Keratinocyte (primary cell): ENCODE measurements at regions not wholly inside any gene's neighbourhood (a gene's known extent, or its start where the extent isn't known, plus 50 kb on each side); places are given as distances from the start of the nearest gene placed in this dataset.

ENCODE experiments used
- DNase-seq: peaks from one replicate; pipeline ENCODE4 v3.0.0-alpha.2; 2011; ENCODE audit warnings: low read depth, missing footprints, low spot score
- FAIRE-seq: peaks from 2 replicates; lab custom pipeline; 2011; peaks lifted over from hg19 to GRCh38; lab: Jason Lieb, UNC
- H2AFZ ChIP-seq: 2 replicates; pipeline ENCODE4 v1.6.0; 2012; ENCODE audit warnings: low read length, control low read depth, inconsistent platforms; ENCODE audit not compliant: control insufficient read depth
- H3K27ac ChIP-seq: 2 replicates; pipeline ENCODE4 v1.5.1; 2011; ENCODE audit warnings: low read length; ENCODE audit not compliant: control insufficient read depth, insufficient read depth
- H3K27me3 ChIP-seq: 3 replicates; pipeline ENCODE4 v1.6.0; 2011; ENCODE audit warnings: low read length; ENCODE audit not compliant: control insufficient read depth, insufficient read depth; ENCODE audit errors: extremely low read depth
- H3K36me3 ChIP-seq, 2 experiments: 2 replicates in 1 of 2; 3 replicates in 1 of 2; pipeline ENCODE4 v1.5.1; 2011; ENCODE audit warnings: low read length in 2 of 2, mild to moderate bottlenecking in 1 of 2; ENCODE audit not compliant: control insufficient read depth in 2 of 2, insufficient read depth in 2 of 2; ENCODE audit errors: extremely low read depth in 1 of 2
- H3K4me1 ChIP-seq: 3 replicates; pipeline ENCODE4 v1.5.1; 2011; ENCODE audit warnings: low read length; ENCODE audit not compliant: control insufficient read depth, insufficient read depth; ENCODE audit errors: extremely low read depth
- H3K4me2 ChIP-seq: 3 replicates; pipeline ENCODE4 v1.6.0; 2011; ENCODE audit warnings: low read depth, low read length; ENCODE audit not compliant: control insufficient read depth, insufficient read depth; ENCODE audit errors: extremely low read depth
- H3K4me3 ChIP-seq, 3 experiments: fragments of 200-600 bp in 1 of 3; sonication (generic) in 1 of 3; 2 replicates in 2 of 3; 3 replicates in 1 of 3; pipeline ENCODE4 v1.5.1; 2011 to 2016; ENCODE audit warnings: low read length in 3 of 3, mild to moderate bottlenecking in 3 of 3, control low read depth in 2 of 3, inconsistent platforms in 1 of 3, low read depth in 1 of 3, mixed read lengths in 1 of 3, mixed run types in 1 of 3, moderate library complexity in 1 of 3; ENCODE audit not compliant: control insufficient read depth in 2 of 3, insufficient read depth in 2 of 3; ENCODE audit errors: extremely low read depth in 1 of 3
- H3K79me2 ChIP-seq: 2 replicates; pipeline ENCODE4 v1.6.0; 2012; ENCODE audit warnings: low read length; ENCODE audit not compliant: control insufficient read depth, insufficient read depth
- H3K9ac ChIP-seq: 3 replicates; pipeline ENCODE4 v1.6.0; 2011; ENCODE audit warnings: low read length; ENCODE audit not compliant: control insufficient read depth, insufficient read depth; ENCODE audit errors: extremely low read depth
- H3K9me1 ChIP-seq: 3 replicates; pipeline ENCODE4 v1.6.0; 2011; ENCODE audit warnings: low read length; ENCODE audit not compliant: control insufficient read depth, insufficient read depth; ENCODE audit errors: extremely low read depth
- H3K9me3 ChIP-seq: 2 replicates; pipeline ENCODE4 v1.5.1; 2012; ENCODE audit warnings: low read depth, low read length; ENCODE audit not compliant: control insufficient read depth
- H4K20me1 ChIP-seq: 3 replicates; pipeline ENCODE4 v1.6.0; 2011; ENCODE audit warnings: low read length; ENCODE audit not compliant: control insufficient read depth, insufficient read depth; ENCODE audit errors: extremely low read depth
- CTCF ChIP-seq, 3 experiments: IDR thresholded peaks in 1 of 3; conservative IDR thresholded peaks in 1 of 3; optimal IDR thresholded peaks in 1 of 3; 2 replicates in 2 of 3; 3 replicates in 1 of 3; pipeline versions ENCODE3 to v1.5.1; 2011; ENCODE audit warnings: low read length in 3 of 3, mild to moderate bottlenecking in 3 of 3, moderate library complexity in 2 of 3, control low read depth in 1 of 3, inconsistent platforms in 1 of 3; ENCODE audit not compliant: insufficient read depth in 2 of 3; ENCODE audit errors: extremely low read depth in 1 of 3
- EZH2 ChIP-seq: IDR thresholded peaks from one replicate; pipeline ENCODE4 v1.6.1; 2012; ENCODE audit warnings: inconsistent platforms, mild to moderate bottlenecking, low read length, moderate library complexity
- dilution Hi-C: fragments of 300-500 bp; cut with MboI; formaldehyde crosslinking; loops from one replicate; pipeline ENCODE4 v1.7.0; 2020; ENCODE audit warnings: low sequenced_read_pairs; ENCODE audit not compliant: extremely low pct_ligation_motif_present

GRCh38 chr9:26034786-26035185 lies 356.5 kb upstream of the TUSC1 start:
- Histone ChIP-seq H3K4me2 (no peak overlapping the region), H3K4me1 (no peaks in the 10 kb centered on the region), H3K9ac (no peak overlapping the region), H3K4me3 (no peak overlapping the region), H4K20me1 (no peaks in the 10 kb centered on the region), H3K9me1 (no peaks in the 10 kb centered on the region), H2AFZ (no peak overlapping the region), H3K27ac (no peak overlapping the region), H3K79me2 (no peaks in the 10 kb centered on the region), H3K36me3 (no peaks in the 10 kb centered on the region), H3K27me3 (no peaks in the 10 kb centered on the region), H3K9me3 (no peaks in the 10 kb centered on the region)
- dilution Hi-C loops: no loop called here
- TF ChIP-seq EZH2 (no peak), CTCF (optimal IDR thresholded peaks at IDR 0.05 in 1 of 3, IDR thresholded peaks at IDR 0.05 in 1 of 3, conservative IDR thresholded peaks at IDR 0.05 in 1 of 3; ENCODE audit: extremely low read depth in 1 of 3, insufficient read depth in 2 of 3, low read length in 3 of 3) (no peak)
- DNase-seq (no peak), FAIRE-seq (no peak)

- Histone ChIP-seq H4K20me1 (no peaks in the 10 kb centered on the region), H3K4me1 (no peaks in the 10 kb centered on the region), H3K9me1 (no peaks in the 10 kb centered on the region), H3K36me3 (no peaks in the 10 kb centered on the region), H3K4me3 (no peak overlapping the region), H3K27ac (no peak overlapping the region), H3K4me2 (no peak overlapping the region), H3K9me3 (no peaks in the 10 kb centered on the region), H2AFZ (no peak overlapping the region), H3K9ac (no peak overlapping the region), H3K27me3 (no peaks in the 10 kb centered on the region), H3K79me2 (no peaks in the 10 kb centered on the region)
- dilution Hi-C loops: no loop called here
- FAIRE-seq (no peak), DNase-seq (no peak)
- TF ChIP-seq CTCF (optimal IDR thresholded peaks at IDR 0.05 in 1 of 3, IDR thresholded peaks at IDR 0.05 in 1 of 3, conservative IDR thresholded peaks at IDR 0.05 in 1 of 3; ENCODE audit: extremely low read depth in 1 of 3, insufficient read depth in 2 of 3, low read length in 3 of 3) (no peak), EZH2 (no peak)
Observed at GRCh38 chr9:26033336-26033735, 355.1 kb upstream of the TUSC1 start.
